ENCODE measurements at regions not wholly inside any gene's neighbourhood (a gene's known extent, or its start where the extent isn't known, plus 50 kb on each side); places are given as distances from the start of the nearest gene placed in this dataset.

DNA sequence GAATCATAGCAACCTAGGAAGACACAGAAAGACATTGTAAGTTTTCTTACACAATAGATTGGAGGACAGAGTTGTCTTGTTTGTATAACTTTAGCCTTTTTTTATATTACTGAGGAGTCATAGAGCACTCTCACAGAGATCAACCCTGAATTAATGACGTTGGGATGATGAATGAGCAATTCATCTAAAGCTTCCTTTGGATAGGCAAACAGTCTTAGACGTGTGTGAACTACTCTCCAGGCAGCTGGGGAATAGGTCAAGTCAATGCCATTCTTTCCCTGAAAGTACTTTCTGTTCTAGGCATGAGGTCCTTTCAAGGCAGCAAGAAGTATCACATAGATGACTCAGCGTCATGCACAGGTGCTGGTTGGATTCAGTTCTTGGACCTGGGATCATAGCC is 369.1 kb upstream of the NOVA1 start:
- POLR2A ChIA-PET, result no interaction called here
- no TSS peak for BruUV-seq (replicated peaks)
- H3K36me3 ChIP-seq (ENCODE audit: control insufficient read depth, insufficient read depth, low read length), result no peaks in the 10 kb centered on the region
- intact Hi-C loops (cut with micrococcal nuclease; ENCODE audit: unreplicated experiment), result no loop called here
- DNase-seq (ENCODE audit: low read depth, low spot score) (peak; percentile 10), ATAC-seq (no peak)
- CTCF ChIA-PET, result no interaction called here
- no peaks in the 10 kb centered on the region for H3K4me1 ChIP-seq (ENCODE audit: control insufficient read depth, insufficient read depth, low read length)
- no peaks in the 10 kb centered on the region for H3K27me3 ChIP-seq (ENCODE audit: control insufficient read depth, insufficient read depth, low read length)
- in situ Hi-C loops (cut with HindIII; ENCODE audit: low pct_unique_long_range_greater_than_20kb, low sequenced_read_pairs), result no loop called here
- H3K9me3 ChIP-seq (ENCODE audit: control insufficient read depth, insufficient read depth, low read depth, low read length), result no peaks in the 10 kb centered on the region
- H3K4me3 ChIP-seq (ENCODE audit: low read depth in 2 of 2, low read length in 2 of 2), result no peak overlapping the region
- no peak for TF ChIP-seq SIN3A (IDR thresholded peaks at IDR 0.05; ENCODE audit: borderline replicate concordance, insufficient read depth, low read depth, low read length)
- TF ChIP-seq POLR2AphosphoS5 (IDR thresholded peaks at IDR 0.05; ENCODE audit: low read depth, low read length), result no peak
- TF ChIP-seq, protein P1, sequence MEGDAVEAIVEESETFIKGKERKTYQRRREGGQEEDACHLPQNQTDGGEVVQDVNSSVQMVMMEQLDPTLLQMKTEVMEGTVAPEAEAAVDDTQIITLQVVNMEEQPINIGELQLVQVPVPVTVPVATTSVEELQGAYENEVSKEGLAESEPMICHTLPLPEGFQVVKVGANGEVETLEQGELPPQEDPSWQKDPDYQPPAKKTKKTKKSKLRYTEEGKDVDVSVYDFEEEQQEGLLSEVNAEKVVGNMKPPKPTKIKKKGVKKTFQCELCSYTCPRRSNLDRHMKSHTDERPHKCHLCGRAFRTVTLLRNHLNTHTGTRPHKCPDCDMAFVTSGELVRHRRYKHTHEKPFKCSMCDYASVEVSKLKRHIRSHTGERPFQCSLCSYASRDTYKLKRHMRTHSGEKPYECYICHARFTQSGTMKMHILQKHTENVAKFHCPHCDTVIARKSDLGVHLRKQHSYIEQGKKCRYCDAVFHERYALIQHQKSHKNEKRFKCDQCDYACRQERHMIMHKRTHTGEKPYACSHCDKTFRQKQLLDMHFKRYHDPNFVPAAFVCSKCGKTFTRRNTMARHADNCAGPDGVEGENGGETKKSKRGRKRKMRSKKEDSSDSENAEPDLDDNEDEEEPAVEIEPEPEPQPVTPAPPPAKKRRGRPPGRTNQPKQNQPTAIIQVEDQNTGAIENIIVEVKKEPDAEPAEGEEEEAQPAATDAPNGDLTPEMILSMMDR (IDR thresholded peaks at IDR 0.05), result no peak
- TF ChIP-seq REST (IDR thresholded peaks at IDR 0.05; ENCODE audit: insufficient read depth in 1 of 2, low read depth in 2 of 2, low read length in 1 of 2), result no peak
- no peak for TF ChIP-seq TCF7L2 (IDR thresholded peaks at IDR 0.05; ENCODE audit: low read depth, low read length)
- H3K27ac ChIP-seq (ENCODE audit: low read length), result no peak overlapping the region

- Histone ChIP-seq H3K27me3 (ENCODE audit: control insufficient read depth, insufficient read depth, low read length) (no peaks in the 10 kb centered on the region), H3K4me3 (ENCODE audit: low read depth in 2 of 2, low read length in 2 of 2) (no peak overlapping the region), H3K9me3 (ENCODE audit: control insufficient read depth, insufficient read depth, low read depth, low read length) (no peaks in the 10 kb centered on the region), H3K4me1 (ENCODE audit: control insufficient read depth, insufficient read depth, low read length) (no peaks in the 10 kb centered on the region), H3K36me3 (ENCODE audit: control insufficient read depth, insufficient read depth, low read length) (no peaks in the 10 kb centered on the region), H3K27ac (ENCODE audit: low read length) (no peak overlapping the region)
- DNase-seq (ENCODE audit: low read depth, low spot score), result no peak
- ChIA-PET POLR2A (no interaction called here), CTCF (no interaction called here)
- no TSS peak for BruUV-seq (replicated peaks)
- TF ChIP-seq POLR2AphosphoS5 (IDR thresholded peaks at IDR 0.05; ENCODE audit: low read depth, low read length) (no peak), REST (IDR thresholded peaks at IDR 0.05; ENCODE audit: insufficient read depth in 1 of 2, low read depth in 2 of 2, low read length in 1 of 2) (no peak), SIN3A (IDR thresholded peaks at IDR 0.05; ENCODE audit: borderline replicate concordance, insufficient read depth, low read depth, low read length) (no peak), TCF7L2 (IDR thresholded peaks at IDR 0.05; ENCODE audit: low read depth, low read length) (no peak)
- TF ChIP-seq, protein P1 (IDR thresholded peaks at IDR 0.05), result no peak
- ATAC-seq, result no peak
- intact Hi-C loops (cut with micrococcal nuclease; ENCODE audit: unreplicated experiment), result no loop called here
- in situ Hi-C loops (cut with HindIII; ENCODE audit: low pct_unique_long_range_greater_than_20kb, low sequenced_read_pairs), result no loop called here
Observed at GRCh38 chr14:26974965-26975364, 377.1 kb upstream of the NOVA1 start.
